SK-N-SH (cell line): ENCODE measurements at regions not wholly inside any gene's neighbourhood (a gene's known extent, or its start where the extent isn't known, plus 50 kb on each side); places are given as distances from the start of the nearest gene placed in this dataset.

Source experiments
- CTCF ChIA-PET: fragments of 300-600, 350-600 bp; formaldehyde crosslinking; extraction: SDS; loops from one replicate; lab custom pipeline; 2021; lab: Yijun Ruan, JAX
- POLR2A ChIA-PET: fragments of 350-600 bp; sonication (Branson Sonifier 250); formaldehyde crosslinking; extraction: SDS; loops from one replicate; lab custom pipeline; 2020; ENCODE audit warnings: antibody characterized with exemption, inconsistent platforms; lab: Yijun Ruan, JAX
- DNase-seq: peaks from one replicate; pipeline ENCODE4 v3.0.0; 2012
- H2AFZ ChIP-seq: fragments of 200-600 bp; sonication (generic); 2 replicates; pipeline ENCODE4 v1.8.1; 2016; ENCODE audit warnings: antibody characterized with exemption, mild to moderate bottlenecking, low read depth
- H3F3A ChIP-seq: fragments of 200-600 bp; sonication (generic); replicated peaks from 2 replicates; pipeline ENCODE3; 2016; ENCODE audit warnings: antibody characterized with exemption, mild to moderate bottlenecking; ENCODE audit not compliant: insufficient read depth
- H3K27ac ChIP-seq, 2 experiments: fragments of 200-500 bp in 1 of 2; fragments of 200-600 bp in 1 of 2; sonication (Bioruptor generic) in 1 of 2; sonication (generic), shearing (Covaris generic) in 1 of 2; 2 replicates each; pipeline versions ENCODE4 v1.5.1 to v1.6.1; 2014 to 2016; ENCODE audit warnings: low read depth in 2 of 2, inconsistent platforms in 1 of 2, low read length in 1 of 2, mild to moderate bottlenecking in 1 of 2, mixed read lengths in 1 of 2
- H3K27me3 ChIP-seq: fragments of 200-600 bp; sonication (generic), shearing (Covaris generic); 2 replicates; pipeline ENCODE4 v1.6.1; 2016; ENCODE audit warnings: mixed run types; ENCODE audit not compliant: insufficient read depth
- H3K36me3 ChIP-seq, 2 experiments: fragments of 200-500 bp in 1 of 2; fragments of 200-600 bp in 1 of 2; sonication (Bioruptor generic) in 1 of 2; sonication (generic) in 1 of 2; replicated peaks in 1 of 2; 2 replicates each; pipeline versions ENCODE3 to v1.5.1; 2014 to 2016; ENCODE audit warnings: low read length in 1 of 2, mild to moderate bottlenecking in 1 of 2; ENCODE audit not compliant: insufficient read depth in 2 of 2, control insufficient read depth in 1 of 2
- H3K4me1 ChIP-seq, 2 experiments: fragments of 200-500 bp in 1 of 2; fragments of 200-600 bp in 1 of 2; sonication (Bioruptor generic) in 1 of 2; sonication (generic), shearing (Covaris generic) in 1 of 2; 2 replicates each; pipeline versions ENCODE4 v1.5.1 to v1.6.1; 2014 to 2016; ENCODE audit warnings: low read depth in 1 of 2, low read length in 1 of 2, mixed run types in 1 of 2; ENCODE audit not compliant: insufficient read depth in 2 of 2, control insufficient read depth in 1 of 2
- H3K4me2 ChIP-seq: fragments of 200-600 bp; sonication (generic), shearing (Covaris generic); 2 replicates; pipeline ENCODE4 v1.6.1; 2017; ENCODE audit warnings: mixed run types
- H3K4me3 ChIP-seq, 2 experiments: fragments of 200-500 bp in 1 of 2; fragments of 200-600 bp in 1 of 2; sonication (Bioruptor generic) in 1 of 2; sonication (generic), shearing (Covaris generic) in 1 of 2; 2 replicates each; pipeline versions ENCODE4 v1.5.1 to v1.8.1; 2014 to 2016; ENCODE audit warnings: low read depth in 2 of 2, inconsistent platforms in 1 of 2, low read length in 1 of 2, mild to moderate bottlenecking in 1 of 2, mixed read lengths in 1 of 2, moderate library complexity in 1 of 2
- H3K79me2 ChIP-seq: fragments of 200-600 bp; sonication (generic); 2 replicates; pipeline ENCODE4 v1.8.1; 2017; ENCODE audit warnings: mild to moderate bottlenecking; ENCODE audit not compliant: insufficient read depth
- H3K9ac ChIP-seq: fragments of 200-600 bp; sonication (generic); 2 replicates; pipeline ENCODE4 v1.6.1; 2017; ENCODE audit warnings: mixed run types
- H3K9me2 ChIP-seq: fragments of 200-600 bp; sonication (generic); 2 replicates; pipeline ENCODE4 v1.6.1; 2017; ENCODE audit warnings: mixed run types
- H3K9me3 ChIP-seq: fragments of 200-600 bp; sonication (generic); 2 replicates; pipeline ENCODE4 v1.6.1; 2017; ENCODE audit warnings: mixed run types, mild to moderate bottlenecking, moderate library complexity
- H4K20me1 ChIP-seq: fragments of 200-600 bp; sonication (generic); 2 replicates; pipeline ENCODE4 v1.6.1; 2017; ENCODE audit warnings: mild to moderate bottlenecking, mixed run types; ENCODE audit not compliant: insufficient read depth
- CHD2 ChIP-seq: fragments of 150-350 bp; IDR thresholded peaks from 2 replicates; pipeline ENCODE4 v1.6.1; 2018; ENCODE audit warnings: low read length; ENCODE audit not compliant: partially characterized antibody
- FOXJ3 ChIP-seq: sonication (generic); formaldehyde crosslinking; IDR thresholded peaks from 2 replicates; pipeline ENCODE4 v1.5.1; 2020; ENCODE audit warnings: mild to moderate bottlenecking, missing genetic modification reagents
- GABPA ChIP-seq: IDR thresholded peaks from 2 replicates; pipeline ENCODE4 v1.4.0; 2012; ENCODE audit warnings: low read depth, mild to moderate bottlenecking
- JUND ChIP-seq: IDR thresholded peaks from 2 replicates; pipeline ENCODE4 v1.4.0; 2012
- POLR2AphosphoS5 ChIP-seq: IDR thresholded peaks from 2 replicates; pipeline ENCODE4 v1.6.1; 2012; ENCODE audit warnings: low read depth, low read length
- RAD21 ChIP-seq: IDR thresholded peaks from 2 replicates; pipeline ENCODE4 v1.6.1; 2012; ENCODE audit warnings: mild to moderate bottlenecking, low read length
- RCOR1 ChIP-seq: fragments of 150-350 bp; IDR thresholded peaks from 2 replicates; pipeline ENCODE4 v1.6.1; 2017; ENCODE audit warnings: antibody characterized with exemption, low read length
- TCF12 ChIP-seq: IDR thresholded peaks from 2 replicates; pipeline ENCODE4 v1.4.0; 2012
- WGBS: methylation state at CpG from one replicate; pipeline ENCODE4 v1.1.6; 2017; ENCODE audit warnings: low lambda C conversion rate; 5-methylcytosine and 5-hydroxymethylcytosine counted together
- TF ChIP-seq, protein P1 (sequence below): fragments of 150-350 bp; IDR thresholded peaks from 2 replicates; pipeline ENCODE4 v1.6.1; 2016; ENCODE audit warnings: mild to moderate bottlenecking, low read depth, low read length
- TF ChIP-seq, protein P2 (sequence below): fragments of 150-350 bp; IDR thresholded peaks from 2 replicates; pipeline ENCODE4 v1.6.1; 2017; ENCODE audit warnings: antibody characterized with exemption, low read length, low read depth, borderline replicate concordance
- TF ChIP-seq, protein P3 (sequence below): IDR thresholded peaks from 2 replicates; pipeline ENCODE4 v1.4.0; 2012; ENCODE audit warnings: low read depth
- TF ChIP-seq, protein P4 (sequence below): IDR thresholded peaks from 2 replicates; pipeline ENCODE4; 2012
- TF ChIP-seq, protein P5 (sequence below): IDR thresholded peaks from 2 replicates; pipeline ENCODE4 v1.4.0; 2012; ENCODE audit warnings: low read depth, borderline replicate concordance
- TF ChIP-seq, protein P6 (sequence below): IDR thresholded peaks from 2 replicates; pipeline ENCODE4 v1.6.1; 2012; ENCODE audit warnings: mild to moderate bottlenecking, low read depth, low read length, moderate library complexity

DNA sequence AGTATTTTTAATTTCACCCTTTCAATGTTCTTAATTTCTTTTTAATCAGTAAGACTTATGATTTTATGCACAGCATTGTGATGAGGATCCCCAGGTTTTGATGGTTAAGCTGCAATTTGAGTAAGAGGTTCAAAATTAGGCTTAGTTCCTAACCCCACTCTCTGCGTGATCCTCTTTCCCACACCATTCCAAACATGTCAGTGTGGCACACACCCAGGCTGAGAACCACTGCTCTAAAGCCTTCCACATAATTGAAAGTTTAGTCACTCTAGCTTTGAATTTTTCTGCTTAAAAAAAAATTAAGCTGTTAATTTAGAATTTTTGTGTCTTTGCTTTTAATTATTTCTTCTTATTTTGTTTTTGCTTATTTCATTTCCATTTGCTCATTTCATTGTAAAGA is 68.8 kb upstream of the SLC7A11 start (continued):
- TF ChIP-seq, protein P1, sequence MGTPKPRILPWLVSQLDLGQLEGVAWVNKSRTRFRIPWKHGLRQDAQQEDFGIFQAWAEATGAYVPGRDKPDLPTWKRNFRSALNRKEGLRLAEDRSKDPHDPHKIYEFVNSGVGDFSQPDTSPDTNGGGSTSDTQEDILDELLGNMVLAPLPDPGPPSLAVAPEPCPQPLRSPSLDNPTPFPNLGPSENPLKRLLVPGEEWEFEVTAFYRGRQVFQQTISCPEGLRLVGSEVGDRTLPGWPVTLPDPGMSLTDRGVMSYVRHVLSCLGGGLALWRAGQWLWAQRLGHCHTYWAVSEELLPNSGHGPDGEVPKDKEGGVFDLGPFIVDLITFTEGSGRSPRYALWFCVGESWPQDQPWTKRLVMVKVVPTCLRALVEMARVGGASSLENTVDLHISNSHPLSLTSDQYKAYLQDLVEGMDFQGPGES: no peak
- TF ChIP-seq, protein P2, sequence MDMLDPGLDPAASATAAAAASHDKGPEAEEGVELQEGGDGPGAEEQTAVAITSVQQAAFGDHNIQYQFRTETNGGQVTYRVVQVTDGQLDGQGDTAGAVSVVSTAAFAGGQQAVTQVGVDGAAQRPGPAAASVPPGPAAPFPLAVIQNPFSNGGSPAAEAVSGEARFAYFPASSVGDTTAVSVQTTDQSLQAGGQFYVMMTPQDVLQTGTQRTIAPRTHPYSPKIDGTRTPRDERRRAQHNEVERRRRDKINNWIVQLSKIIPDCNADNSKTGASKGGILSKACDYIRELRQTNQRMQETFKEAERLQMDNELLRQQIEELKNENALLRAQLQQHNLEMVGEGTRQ: no peak
- TF ChIP-seq, protein P3, sequence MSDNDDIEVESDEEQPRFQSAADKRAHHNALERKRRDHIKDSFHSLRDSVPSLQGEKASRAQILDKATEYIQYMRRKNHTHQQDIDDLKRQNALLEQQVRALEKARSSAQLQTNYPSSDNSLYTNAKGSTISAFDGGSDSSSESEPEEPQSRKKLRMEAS: no peak
- no peak for TF ChIP-seq POLR2AphosphoS5
- no peak for TF ChIP-seq RCOR1
- TF ChIP-seq RAD21: no peak
- TF ChIP-seq, protein P4, sequence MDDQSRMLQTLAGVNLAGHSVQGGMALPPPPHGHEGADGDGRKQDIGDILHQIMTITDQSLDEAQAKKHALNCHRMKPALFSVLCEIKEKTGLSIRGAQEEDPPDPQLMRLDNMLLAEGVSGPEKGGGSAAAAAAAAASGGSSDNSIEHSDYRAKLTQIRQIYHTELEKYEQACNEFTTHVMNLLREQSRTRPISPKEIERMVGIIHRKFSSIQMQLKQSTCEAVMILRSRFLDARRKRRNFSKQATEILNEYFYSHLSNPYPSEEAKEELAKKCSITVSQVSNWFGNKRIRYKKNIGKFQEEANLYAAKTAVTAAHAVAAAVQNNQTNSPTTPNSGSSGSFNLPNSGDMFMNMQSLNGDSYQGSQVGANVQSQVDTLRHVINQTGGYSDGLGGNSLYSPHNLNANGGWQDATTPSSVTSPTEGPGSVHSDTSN: no peak
- no peak for TF ChIP-seq TCF12
- no peak for TF ChIP-seq FOXJ3 (CRISPR knock-in tag)
- TF ChIP-seq JUND: no peak

DNA sequence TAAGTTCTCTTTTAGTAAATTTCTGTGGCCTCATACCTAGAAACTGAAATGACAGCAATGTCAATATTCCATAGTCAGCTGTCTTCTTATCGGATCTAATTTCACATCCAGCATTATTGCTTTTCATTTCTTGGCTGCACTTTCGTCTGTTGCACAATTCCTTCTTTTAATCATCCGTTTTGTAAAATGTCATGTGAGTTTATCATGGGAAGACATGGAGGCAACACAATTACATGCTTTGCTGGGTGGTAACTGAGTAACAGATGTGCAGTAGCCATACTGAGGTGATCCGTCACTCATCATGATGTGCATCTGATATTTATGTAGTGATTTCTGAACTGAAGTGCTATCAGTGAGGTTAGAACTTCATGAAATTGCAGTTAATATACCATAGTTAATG is 68.3 kb upstream of the SLC7A11 start:
- no peaks in the 10 kb centered on the region for H3F3A ChIP-seq
- WGBS: 71% methylated on average over 4 of the region's 4 CpGs
- H4K20me1 ChIP-seq: no peaks in the 10 kb centered on the region
- no peak overlapping the region for H3K9ac ChIP-seq
- no peaks in the 10 kb centered on the region; a peak in 2 of 4 replicates for H3K4me1 ChIP-seq
- H3K9me2 ChIP-seq: no peaks in the 10 kb centered on the region
- no peak for TF ChIP-seq GABPA
- TF ChIP-seq, protein P5, sequence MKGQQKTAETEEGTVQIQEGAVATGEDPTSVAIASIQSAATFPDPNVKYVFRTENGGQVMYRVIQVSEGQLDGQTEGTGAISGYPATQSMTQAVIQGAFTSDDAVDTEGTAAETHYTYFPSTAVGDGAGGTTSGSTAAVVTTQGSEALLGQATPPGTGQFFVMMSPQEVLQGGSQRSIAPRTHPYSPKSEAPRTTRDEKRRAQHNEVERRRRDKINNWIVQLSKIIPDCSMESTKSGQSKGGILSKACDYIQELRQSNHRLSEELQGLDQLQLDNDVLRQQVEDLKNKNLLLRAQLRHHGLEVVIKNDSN: no peak
- no peak for TF ChIP-seq CHD2
- TF ChIP-seq JUND: no peak
- TF ChIP-seq, protein P6, sequence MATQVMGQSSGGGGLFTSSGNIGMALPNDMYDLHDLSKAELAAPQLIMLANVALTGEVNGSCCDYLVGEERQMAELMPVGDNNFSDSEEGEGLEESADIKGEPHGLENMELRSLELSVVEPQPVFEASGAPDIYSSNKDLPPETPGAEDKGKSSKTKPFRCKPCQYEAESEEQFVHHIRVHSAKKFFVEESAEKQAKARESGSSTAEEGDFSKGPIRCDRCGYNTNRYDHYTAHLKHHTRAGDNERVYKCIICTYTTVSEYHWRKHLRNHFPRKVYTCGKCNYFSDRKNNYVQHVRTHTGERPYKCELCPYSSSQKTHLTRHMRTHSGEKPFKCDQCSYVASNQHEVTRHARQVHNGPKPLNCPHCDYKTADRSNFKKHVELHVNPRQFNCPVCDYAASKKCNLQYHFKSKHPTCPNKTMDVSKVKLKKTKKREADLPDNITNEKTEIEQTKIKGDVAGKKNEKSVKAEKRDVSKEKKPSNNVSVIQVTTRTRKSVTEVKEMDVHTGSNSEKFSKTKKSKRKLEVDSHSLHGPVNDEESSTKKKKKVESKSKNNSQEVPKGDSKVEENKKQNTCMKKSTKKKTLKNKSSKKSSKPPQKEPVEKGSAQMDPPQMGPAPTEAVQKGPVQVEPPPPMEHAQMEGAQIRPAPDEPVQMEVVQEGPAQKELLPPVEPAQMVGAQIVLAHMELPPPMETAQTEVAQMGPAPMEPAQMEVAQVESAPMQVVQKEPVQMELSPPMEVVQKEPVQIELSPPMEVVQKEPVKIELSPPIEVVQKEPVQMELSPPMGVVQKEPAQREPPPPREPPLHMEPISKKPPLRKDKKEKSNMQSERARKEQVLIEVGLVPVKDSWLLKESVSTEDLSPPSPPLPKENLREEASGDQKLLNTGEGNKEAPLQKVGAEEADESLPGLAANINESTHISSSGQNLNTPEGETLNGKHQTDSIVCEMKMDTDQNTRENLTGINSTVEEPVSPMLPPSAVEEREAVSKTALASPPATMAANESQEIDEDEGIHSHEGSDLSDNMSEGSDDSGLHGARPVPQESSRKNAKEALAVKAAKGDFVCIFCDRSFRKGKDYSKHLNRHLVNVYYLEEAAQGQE: no peak
- no peaks in the 10 kb centered on the region for H3K36me3 ChIP-seq
- no peak overlapping the region for H3K4me3 ChIP-seq
- CTCF ChIA-PET: no interaction called here
- H3K27ac ChIP-seq: no peak overlapping the region
- no peak overlapping the region for H3K4me2 ChIP-seq
- no peaks in the 10 kb centered on the region for H3K9me3 ChIP-seq
- POLR2A ChIA-PET: no interaction called here
- H3K79me2 ChIP-seq: no peaks in the 10 kb centered on the region
- DNase-seq: no peak
- H2AFZ ChIP-seq: no peak overlapping the region
- no peaks in the 10 kb centered on the region for H3K27me3 ChIP-seq
